ENCODE measurements at regions not wholly inside any gene's neighbourhood (a gene's known extent, or its start where the extent isn't known, plus 50 kb on each side); places are given as distances from the start of the nearest gene placed in this dataset.
"Not testable (repeated sequence)": the region's sequence is repeated elsewhere in the genome, so short reads cannot be mapped to it uniquely, and the experiment has no call there.

DNA sequence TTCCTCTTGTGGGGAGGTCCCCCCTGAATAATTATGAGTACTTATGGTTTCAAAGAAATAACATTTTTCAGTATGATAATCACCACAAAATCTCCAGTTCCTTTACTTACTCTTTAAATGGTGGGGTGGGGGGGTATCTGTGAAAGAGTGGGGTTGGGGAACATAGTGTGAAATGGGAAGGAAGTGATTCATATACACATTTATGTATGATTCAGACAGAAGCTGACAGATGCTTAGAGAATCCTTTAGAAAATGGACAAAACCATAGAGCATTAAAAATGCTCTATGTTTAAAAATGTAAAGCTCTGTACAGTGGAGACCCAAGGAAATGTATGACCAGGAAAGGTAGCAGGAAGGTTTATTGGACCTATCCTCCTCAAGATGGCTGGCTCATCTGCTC lies 267.5 kb upstream of the GRIA1 start:
- no peak for DNase-seq (ENCODE audit: low read depth)

DNA sequence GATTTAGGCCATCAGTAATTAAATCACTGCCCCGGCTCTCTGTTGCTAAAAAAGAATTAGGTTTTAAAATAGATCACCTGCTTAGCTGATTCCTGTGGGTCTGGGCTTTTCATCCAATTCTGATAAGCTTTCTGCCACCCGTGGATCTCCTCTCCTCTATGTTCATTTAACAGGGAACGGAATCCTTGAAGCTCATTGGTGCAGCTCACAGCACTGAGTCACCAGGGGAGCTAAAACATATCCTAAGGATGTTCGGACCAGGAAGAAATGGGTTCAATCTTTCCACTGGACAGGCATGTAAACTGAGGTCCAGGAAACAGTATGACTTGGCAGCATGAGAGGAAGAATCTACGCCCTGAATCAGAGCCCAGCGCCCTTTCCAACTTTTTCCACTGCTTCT lies 267.1 kb upstream of the GRIA1 start:
- no peak for DNase-seq (ENCODE audit: low read depth)

DNA sequence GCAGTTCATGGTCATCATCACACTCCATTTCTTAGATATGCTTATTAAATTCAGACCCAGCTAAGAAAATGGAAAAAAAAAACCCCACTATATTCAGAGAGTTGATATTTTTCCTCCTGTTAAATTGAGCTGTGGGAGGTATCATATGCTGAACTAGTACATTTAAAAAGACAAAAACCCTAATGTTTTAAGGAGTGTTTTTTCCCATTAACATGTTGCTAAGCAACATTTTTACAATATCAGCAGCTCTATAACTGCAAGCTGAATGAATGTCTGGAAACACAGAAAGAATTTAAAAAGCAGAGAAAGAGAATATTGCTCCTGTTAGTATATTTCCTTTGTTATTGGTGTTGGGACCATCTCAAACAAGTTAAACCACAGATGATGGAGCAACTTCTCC lies 265.8 kb upstream of the GRIA1 start:
- DNase-seq (ENCODE audit: low read depth) = no peak

DNA sequence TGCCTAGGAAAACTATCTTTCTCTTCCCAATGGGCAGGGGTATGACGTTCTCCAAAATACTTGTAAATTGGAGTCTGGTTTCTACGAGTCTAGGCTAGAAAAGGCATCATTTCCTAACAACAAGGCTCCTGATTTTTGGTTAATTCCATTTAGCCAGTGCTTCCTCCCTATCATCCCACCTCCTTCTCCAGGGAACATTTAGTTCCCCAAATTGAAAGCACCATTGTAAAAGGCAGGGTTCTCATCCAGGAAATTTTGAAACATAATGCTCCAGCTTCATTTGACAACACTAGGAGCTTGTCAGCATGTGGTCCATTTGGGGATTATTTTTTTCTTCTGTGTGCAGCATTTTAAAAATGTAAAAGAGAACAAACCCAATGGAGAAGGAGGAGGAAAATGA lies 256.5 kb upstream of the GRIA1 start:
- DNase-seq (ENCODE audit: low read depth) = no peak

DNA sequence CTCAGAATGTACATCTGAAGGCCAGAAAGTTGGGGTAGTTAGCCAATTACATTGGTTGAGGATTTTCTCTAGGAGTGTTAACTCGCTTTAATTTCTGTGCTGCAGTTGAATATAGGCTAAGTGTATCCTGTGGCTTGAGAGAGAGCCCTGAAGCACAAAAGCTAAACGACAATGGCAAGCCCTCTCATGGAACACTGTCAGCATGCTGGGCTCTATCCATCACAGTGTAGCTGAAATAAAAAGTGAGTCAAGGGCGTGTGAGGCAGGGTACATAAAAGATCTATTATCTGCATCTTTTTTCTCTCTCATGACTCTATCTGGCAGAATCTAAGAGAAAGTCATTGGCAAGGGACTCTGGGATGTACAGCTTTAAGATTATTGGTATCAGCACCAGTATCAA lies 254.2 kb upstream of the GRIA1 start:
- DNase-seq (ENCODE audit: low read depth) = no peak

DNA sequence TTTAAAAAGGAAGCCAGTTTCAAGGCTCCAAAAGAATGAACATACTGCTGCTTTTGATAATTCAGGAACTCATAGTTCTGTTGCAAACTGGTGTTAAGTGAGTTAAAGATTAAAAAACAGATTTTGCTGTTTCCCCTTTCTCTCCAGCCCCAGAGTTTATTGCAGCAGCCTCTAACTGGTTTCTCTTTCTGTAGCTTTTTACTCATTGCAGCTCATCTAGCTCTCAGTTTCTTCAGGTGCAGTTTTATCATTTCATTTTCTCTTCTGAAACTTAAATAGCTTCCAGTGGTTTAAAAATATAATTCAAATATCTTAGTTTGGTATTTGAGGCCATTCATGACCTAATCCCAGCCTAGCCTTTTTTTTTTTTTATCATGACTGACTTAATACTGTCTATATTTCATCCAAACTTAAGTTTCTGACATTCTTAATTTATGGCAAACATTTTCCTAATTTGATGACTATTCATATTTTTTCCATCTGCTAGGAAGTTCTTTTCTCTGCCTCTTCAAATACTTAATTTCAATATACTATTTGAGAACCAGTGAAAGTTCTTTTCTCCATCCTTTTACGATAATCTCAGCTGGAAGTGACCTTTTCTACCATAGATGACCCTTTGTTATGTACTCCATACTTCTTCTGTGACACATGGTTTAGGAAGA lies 252.7 kb upstream of the GRIA1 start:
- no peak for DNase-seq (ENCODE audit: low read depth)

DNA sequence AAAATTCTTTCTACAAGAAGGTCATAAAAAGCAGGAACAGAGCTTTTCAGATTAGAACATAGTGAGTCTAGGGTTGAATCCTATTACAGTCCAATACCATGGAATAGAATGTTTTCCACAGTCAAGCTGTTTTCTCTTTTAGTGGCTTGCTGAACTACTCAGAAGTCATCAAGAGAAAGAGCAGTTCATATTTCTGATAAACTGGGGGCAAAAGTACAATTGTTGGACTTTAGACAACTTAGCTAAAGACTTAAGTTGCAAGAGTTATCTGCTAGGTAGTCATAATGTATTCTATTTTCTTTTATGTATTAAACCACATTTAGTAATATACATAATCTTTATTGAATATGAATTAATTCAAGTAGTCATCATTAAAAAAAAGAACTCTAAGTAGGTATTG lies 233.1 kb upstream of the GRIA1 start:
- DNase-seq (ENCODE audit: low read depth) = no peak

DNA sequence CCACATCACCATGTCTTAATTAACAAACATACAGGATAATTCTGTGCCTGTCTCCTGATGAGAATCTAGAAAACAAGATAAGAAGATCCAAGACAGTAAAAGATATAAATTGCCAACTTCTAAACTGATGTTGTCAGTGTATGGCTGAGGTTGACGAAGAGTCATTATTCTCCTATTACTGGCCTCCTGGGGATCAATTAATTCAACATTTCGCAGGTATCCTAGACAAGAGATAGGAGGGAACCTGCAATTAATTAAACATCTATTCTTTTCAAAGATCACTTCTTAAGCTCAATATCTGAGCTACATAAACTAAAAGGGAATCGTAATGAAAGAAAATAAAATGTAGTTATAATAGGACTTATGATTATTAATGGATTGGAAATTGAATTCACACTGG lies 232.0 kb upstream of the GRIA1 start:
- no peak for DNase-seq (ENCODE audit: low read depth)

DNA sequence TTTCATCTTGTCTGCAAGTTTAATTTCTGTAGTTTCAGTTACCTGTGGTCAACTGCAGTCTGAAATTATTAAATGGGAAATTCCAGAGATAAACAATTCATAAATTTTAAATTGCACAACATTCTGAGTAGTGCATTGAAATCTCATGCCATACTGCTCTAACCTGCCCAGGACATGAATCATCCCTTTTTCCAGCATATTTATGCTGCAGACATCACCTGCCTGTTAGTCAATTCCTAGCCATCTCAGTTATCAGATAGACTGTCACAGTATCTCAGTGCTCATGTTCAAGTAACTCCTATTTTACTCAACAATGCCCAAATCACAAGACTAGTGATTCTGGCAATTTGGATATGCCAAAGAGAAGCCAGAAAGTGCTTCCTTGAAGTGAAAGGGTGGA lies 223.0 kb upstream of the GRIA1 start:
- DNase-seq (ENCODE audit: low read depth) = no peak

DNA sequence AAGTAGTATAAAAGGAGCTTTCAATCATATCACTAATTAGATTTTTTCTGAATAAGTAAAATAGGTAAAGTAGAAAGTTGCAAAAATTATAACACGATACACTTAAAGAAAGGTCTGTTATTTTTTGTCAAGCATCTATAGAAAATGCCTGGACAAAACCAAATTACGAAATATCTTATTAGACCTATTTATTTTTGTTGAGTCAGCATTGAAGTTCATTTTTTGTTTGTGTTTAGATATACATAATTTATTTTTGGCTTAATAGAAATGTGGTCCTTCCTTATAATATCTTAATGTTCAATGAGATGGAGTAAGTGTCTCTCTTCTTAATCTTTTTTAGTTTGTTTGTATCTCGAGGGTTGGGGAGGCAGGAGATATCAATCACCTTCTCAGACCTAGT lies 214.8 kb upstream of the GRIA1 start:
- DNase-seq (ENCODE audit: low read depth) = no peak

DNA sequence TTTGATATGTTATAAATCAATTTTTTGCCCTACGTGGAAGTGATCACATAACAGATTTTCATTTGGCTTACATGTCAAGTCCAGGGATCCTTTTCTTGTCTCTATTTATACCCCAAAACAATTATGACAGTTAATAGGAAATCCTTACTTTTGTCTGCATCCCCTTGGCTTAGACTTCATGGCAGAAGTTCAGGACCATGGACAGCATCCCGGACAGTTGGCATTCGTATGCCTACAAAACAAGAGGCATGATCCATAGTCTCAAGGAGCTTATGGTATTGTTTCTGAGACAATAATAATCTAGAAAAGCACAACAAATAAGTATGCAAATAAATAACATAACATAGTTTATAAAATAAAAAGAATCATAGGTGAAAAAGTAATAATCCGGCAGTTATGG lies 214.3 kb upstream of the GRIA1 start:
- DNase-seq (ENCODE audit: low read depth) = peak; percentile 78

DNA sequence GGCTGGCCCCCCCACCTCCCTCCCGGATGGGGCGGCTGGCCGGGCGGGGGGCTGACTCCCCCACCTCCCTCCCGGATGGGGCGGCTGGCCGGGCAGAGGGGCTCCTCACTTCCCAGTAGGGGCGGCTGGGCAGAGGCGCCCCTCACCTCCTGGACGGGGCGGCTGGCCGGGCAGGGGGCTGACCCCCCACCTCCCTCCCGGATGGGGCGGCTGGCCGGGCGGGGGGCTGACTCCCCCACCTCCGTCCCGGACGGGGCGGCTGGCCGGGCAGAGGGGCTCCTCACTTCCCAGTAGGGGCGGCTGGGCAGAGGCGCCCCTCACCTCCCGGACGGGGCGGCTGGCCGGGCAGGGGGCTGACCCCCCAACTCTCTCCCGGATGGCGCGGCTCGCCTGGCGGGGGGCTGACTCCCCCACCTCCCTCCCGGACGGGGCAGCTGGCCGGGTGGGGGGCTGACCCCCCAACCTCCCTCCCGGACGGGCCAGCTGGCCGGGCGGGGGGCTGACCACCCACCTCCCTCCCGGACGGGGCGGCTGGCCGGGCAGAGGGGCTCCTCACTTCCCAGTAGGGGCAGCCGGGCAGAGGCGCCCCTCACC lies 194.1 kb upstream of the GRIA1 start:
- DNase-seq (ENCODE audit: low read depth) = not testable (repeated sequence)

DNA sequence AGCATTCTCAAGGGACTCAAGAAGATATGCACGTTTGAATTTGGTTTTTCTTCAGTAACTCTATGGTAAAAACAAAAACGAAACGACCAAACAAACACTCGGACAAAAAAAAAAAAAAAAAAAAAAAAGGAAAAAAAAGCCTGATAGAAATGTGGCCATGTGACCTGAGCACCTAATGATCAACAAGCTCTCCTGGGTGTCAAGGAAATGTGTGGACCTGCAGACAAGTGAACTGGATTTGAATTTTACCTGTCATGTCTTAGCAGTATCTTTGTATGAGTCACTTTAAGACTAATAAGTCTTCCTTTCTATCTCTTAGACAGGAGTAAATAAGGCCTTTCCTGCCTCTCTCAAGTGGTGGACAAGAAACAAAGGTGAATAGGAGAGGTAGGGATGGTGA lies 190.6 kb upstream of the GRIA1 start:
- DNase-seq (ENCODE audit: low read depth) = no peak

DNA sequence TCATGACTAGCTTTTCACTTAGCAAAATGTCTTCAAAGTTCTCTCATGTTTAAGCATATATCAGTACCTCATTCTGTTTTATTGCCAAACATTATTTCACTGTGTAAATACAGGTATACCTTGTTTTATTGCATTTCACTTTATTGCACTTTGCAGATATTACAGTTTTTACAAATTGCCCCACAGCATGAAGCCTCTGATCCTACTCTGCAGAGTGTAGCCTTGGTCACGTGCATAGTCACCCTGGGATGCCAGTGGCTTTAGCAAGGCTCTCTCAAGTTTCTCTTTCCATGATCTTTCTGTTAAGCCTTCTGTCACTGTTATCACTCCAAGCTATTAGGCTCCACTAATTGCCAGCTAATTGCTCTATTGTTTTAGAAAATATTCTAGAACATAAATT lies 182.2 kb upstream of the GRIA1 start:
- DNase-seq (ENCODE audit: low read depth) = no peak

DNA sequence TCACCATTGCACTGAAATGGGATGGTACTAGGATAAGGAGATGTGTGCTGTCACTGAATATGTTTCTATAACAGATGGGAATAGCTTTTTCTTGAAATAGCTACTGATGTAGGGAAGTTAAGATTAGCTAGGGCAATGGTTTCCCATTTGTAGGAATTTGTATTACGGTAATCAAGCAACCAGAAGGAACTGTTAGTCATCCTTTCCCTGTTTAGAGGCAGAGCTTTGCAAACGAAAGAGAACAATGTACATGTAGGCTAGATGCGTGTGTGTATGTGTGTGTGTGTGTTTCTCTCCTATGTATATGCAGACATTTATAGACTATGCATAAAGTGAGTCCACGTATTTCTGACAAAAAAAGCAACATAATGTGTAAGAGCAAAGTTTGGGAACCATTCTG lies 171.9 kb upstream of the GRIA1 start:
- no peak for DNase-seq (ENCODE audit: low read depth)

DNA sequence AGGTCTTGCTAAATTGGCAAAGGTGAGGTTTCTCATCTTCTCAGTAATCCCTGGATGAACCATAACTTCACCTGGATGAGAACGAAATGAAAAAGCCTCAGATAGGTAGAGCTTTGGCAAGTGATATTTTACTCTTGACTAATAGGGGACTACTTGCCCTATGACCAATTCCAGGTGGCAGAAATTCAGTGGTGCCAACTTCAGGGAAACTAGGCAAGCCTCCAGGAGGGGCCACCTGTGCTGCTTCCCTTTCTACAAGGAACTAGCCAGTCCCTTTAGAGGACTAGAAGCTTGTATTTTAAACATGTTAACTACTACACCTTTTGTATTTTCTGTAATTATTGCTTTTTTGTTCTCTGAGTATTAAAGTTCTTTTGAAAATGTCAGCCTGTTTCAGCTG lies 169.0 kb upstream of the GRIA1 start:
- no peak for DNase-seq (ENCODE audit: low read depth)

DNA sequence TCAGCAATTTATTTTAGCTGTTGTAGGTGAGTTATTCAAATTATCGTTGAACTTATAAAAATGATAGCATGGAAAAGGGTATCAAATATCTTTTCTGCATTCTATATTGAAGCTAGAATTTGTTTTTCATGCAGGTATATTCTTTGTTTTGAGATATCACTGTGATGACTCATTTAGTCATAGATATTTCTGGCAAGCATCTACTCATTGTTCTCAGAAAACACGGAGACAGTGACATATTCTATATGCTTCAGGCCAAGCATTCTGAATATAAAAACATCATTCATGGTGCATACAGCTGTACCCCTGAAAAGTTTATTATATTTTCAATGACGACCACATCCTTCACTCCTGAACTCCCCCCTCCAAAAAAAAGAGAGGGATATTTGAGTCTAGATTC lies 150.3 kb upstream of the GRIA1 start:
- DNase-seq (ENCODE audit: low read depth) = no peak

DNA sequence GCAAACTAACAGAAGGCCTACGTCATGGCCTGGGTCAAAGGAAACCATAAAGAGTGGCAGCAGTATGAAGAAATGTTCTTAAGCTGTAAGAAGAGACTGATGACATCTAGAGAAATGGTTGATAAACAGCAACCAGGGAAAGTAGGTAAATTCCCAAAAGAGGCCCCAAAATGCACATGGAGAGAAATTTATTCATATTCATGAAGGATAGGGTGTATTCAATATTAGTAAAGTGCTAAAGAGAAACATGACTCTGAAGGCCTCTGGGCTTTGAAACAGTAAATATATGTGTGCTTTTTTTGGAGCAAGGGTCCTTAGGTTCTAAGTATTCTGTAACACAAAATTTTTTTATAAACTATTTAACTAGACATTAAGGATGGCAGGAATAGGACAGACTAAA lies 149.7 kb upstream of the GRIA1 start:
- no peak for DNase-seq (ENCODE audit: low read depth)

DNA sequence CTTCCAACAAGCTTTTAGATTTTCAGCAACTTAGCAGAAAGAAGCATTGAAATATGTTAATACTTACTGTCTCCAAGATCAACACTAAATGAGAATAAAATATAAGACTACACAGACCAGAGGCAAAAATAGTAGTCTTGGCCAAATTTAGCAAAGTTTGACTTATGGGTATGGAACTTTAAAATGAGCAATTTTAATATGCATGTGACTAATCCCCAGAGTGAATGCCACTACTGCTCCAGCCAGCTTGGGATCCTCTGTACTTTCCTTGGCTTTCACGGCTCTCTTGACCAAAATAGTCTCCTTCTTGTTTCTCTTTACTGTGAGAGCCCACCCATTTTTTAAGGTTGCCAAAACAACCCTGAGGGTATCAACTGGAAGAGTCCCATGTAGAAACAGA lies 148.0 kb upstream of the GRIA1 start:
- DNase-seq (ENCODE audit: low read depth) = no peak

DNA sequence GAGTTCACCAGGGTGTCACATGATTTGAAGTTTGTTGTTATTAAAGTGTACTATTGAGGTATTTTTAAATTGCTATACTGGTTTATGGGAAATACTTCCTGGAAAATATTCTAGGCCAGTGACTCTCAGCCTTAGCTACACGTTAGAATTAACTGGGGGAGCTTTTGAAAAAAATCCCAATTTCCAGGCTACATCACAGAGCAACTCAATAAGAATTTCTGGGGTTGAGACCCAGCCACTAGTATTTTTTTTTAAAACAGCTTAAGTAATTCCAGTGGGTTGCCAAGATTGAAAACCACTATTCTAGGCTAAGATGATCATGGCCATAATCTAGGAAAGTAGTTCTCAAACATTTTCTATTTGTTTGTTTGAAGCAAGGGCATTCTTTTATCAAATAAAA lies 142.9 kb upstream of the GRIA1 start:
- no peak for DNase-seq (ENCODE audit: low read depth)

DNA sequence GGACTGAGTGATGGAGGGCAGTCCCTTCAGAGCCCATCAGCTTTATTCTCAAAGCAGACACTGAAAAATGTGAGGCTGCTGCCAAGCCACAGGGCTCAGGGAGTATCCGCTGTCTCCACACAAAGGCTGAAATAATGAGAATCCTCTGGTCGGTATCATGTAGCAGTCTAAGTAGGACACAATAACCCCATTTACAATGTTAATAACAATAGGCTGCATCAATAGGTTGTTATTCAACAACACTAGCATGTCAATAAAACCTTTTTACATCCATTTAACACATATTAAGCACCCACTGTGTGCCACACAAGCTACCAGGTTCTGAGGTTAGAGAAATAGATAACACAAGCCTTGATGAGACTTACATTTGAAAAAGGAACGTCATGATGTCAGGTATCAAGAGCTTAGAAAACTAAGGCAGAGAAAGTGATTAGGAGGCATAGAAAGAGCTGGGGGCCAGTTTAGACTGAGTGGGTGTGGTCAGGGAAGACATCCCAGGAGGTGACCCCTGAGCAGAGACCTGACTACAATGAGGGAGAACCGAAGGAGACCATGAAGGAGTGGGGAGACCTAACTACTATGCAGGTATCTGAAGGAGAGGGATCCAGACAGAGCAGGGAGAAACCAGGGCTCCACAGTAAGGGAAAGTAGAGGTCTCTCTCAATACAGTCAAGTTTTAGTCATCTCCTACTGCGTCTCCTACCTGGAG lies 140.1 kb upstream of the GRIA1 start:
- DNase-seq (ENCODE audit: low read depth) = peak; percentile 28

DNA sequence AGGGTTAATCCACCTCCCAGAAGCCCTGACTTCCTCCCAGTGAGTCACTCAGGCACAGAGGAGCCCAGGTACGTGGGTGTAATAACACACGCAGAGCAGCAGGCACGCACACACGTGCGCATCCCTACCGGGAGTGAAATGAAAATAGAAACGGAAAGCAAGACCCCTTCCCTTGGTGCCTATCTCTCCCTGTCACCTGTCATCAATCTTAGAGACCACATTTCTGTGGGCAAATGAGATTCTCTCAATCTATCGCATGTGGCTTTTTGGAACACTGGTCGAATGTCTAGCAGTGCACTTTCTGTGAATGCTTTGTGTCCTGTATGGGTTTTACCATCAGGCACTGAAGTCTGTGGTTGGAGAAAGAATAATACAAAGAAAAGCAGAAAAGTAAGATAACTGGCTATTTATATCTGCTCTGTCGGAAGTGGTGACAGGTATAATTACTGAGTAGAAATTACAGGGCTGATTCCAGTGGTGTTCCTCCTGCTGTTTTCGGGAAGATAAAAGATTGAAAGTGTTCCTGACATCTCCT lies 137.7 kb upstream of the GRIA1 start:
- DNase-seq (ENCODE audit: low read depth) = peak; percentile 57

All from myocyte (in vitro differentiated cells).